ENCODE measurements at regions not wholly inside any gene's neighbourhood (a gene's known extent, or its start where the extent isn't known, plus 50 kb on each side); places are given as distances from the start of the nearest gene placed in this dataset.

- no peak for DNase-seq (ENCODE audit: low spot score)
- Histone ChIP-seq H3K4me1 (ENCODE audit: control insufficient read depth in 4 of 4, insufficient read depth in 4 of 4, low read length in 3 of 4) (no peaks in the 10 kb centered on the region), H3K27me3 (ENCODE audit: control insufficient read depth in 4 of 4, insufficient read depth in 4 of 4, low read length in 3 of 4) (no peaks in the 10 kb centered on the region), H3K27ac (ENCODE audit: low read depth in 1 of 2, low read length in 2 of 2) (no peak overlapping the region), H3K9ac (ENCODE audit: low read depth in 1 of 2, low read length in 2 of 2) (no peak overlapping the region), H3K9me3 (ENCODE audit: control insufficient read depth in 4 of 4, low read length in 3 of 4) (no peaks in the 10 kb centered on the region), H3K36me3 (ENCODE audit: control insufficient read depth in 4 of 4, insufficient read depth in 3 of 4, low read depth in 1 of 4, low read length in 3 of 4) (no peaks in the 10 kb centered on the region), H3K4me3 (ENCODE audit: low read depth in 1 of 3, low read length in 3 of 3) (no peak overlapping the region)
- 80% methylated on average over 5 of the region's 5 CpGs for WGBS
- TF ChIP-seq EGR1 (IDR thresholded peaks at IDR 0.05; ENCODE audit: low read depth in 2 of 2) (no peak), RXRA (IDR thresholded peaks at IDR 0.05) (no peak), SP1 (IDR thresholded peaks at IDR 0.05) (no peak), NR2F2 (IDR thresholded peaks at IDR 0.05) (no peak), GABPA (IDR thresholded peaks at IDR 0.05 in 1 of 2, conservative IDR thresholded peaks at IDR 0.05 in 1 of 2) (no peak), TAF1 (conservative IDR thresholded peaks at IDR 0.05) (no peak), JUND (IDR thresholded peaks at IDR 0.05) (no peak), FOXA1 (IDR thresholded peaks at IDR 0.05) (no peak), ATF3 (IDR thresholded peaks at IDR 0.05) (no peak), RAD21 (IDR thresholded peaks at IDR 0.05) (no peak)
Measured at GRCh38 chr1:238499021-238499420, 608.3 kb upstream of the ZP4 start.

GRCh38 chr1:238492271-238492670 lies 601.5 kb upstream of the ZP4 start:
- no peak for TF ChIP-seq REST (IDR thresholded peaks at IDR 0.05)
- no peak for TF ChIP-seq YY1 (IDR thresholded peaks at IDR 0.05)
- TF ChIP-seq HNF4G (IDR thresholded peaks at IDR 0.05): no peak
- no peak for TF ChIP-seq MAX (IDR thresholded peaks at IDR 0.05)
- no peak for DNase-seq (ENCODE audit: low spot score)
- Histone ChIP-seq H3K27ac (ENCODE audit: low read depth in 1 of 2, low read length in 2 of 2) (no peak overlapping the region), H3K4me3 (ENCODE audit: low read depth in 1 of 3, low read length in 3 of 3) (no peak overlapping the region), H3K9me3 (ENCODE audit: control insufficient read depth in 4 of 4, low read length in 3 of 4) (no peaks in the 10 kb centered on the region), H3K27me3 (ENCODE audit: control insufficient read depth in 4 of 4, insufficient read depth in 4 of 4, low read length in 3 of 4) (no peaks in the 10 kb centered on the region), H3K9ac (ENCODE audit: low read depth in 1 of 2, low read length in 2 of 2) (no peak overlapping the region), H3K36me3 (ENCODE audit: control insufficient read depth in 4 of 4, insufficient read depth in 3 of 4, low read depth in 1 of 4, low read length in 3 of 4) (no peaks in the 10 kb centered on the region), H3K4me1 (ENCODE audit: control insufficient read depth in 4 of 4, insufficient read depth in 4 of 4, low read length in 3 of 4) (no peaks in the 10 kb centered on the region)
- 86% methylated on average over 11 of the region's 11 CpGs for whole genome bisulfite sequencing

- Histone ChIP-seq H3K27ac (ENCODE audit: low read depth in 1 of 2, low read length in 2 of 2) (no peak overlapping the region), H3K27me3 (ENCODE audit: control insufficient read depth in 4 of 4, insufficient read depth in 4 of 4, low read length in 3 of 4) (no peaks in the 10 kb centered on the region), H3K36me3 (ENCODE audit: control insufficient read depth in 4 of 4, insufficient read depth in 3 of 4, low read depth in 1 of 4, low read length in 3 of 4) (no peaks in the 10 kb centered on the region), H3K4me1 (ENCODE audit: control insufficient read depth in 4 of 4, insufficient read depth in 4 of 4, low read length in 3 of 4) (no peaks in the 10 kb centered on the region), H3K9ac (ENCODE audit: low read depth in 1 of 2, low read length in 2 of 2) (no peak overlapping the region), H3K9me3 (ENCODE audit: control insufficient read depth in 4 of 4, low read length in 3 of 4) (no peaks in the 10 kb centered on the region), H3K4me3 (ENCODE audit: low read depth in 1 of 3, low read length in 3 of 3) (no peak overlapping the region)
- no peak for TF ChIP-seq GABPA (IDR thresholded peaks at IDR 0.05 in 1 of 2, conservative IDR thresholded peaks at IDR 0.05 in 1 of 2)
- no peak for TF ChIP-seq REST (IDR thresholded peaks at IDR 0.05)
- no peak for TF ChIP-seq RAD21 (IDR thresholded peaks at IDR 0.05)
- WGBS: 84% methylated on average over 12 of the region's 12 CpGs
- no peak for DNase-seq (ENCODE audit: low spot score)
Measured at GRCh38 chr1:238491265-238491664, 600.5 kb upstream of the ZP4 start.
